Limb (tissue), 2 donors: ENCODE measurements at regions not wholly inside any gene's neighbourhood (a gene's known extent, or its start where the extent isn't known, plus 50 kb on each side); places are given as distances from the start of the nearest gene placed in this dataset.
"Not testable (repeated sequence)": the region's sequence is repeated elsewhere in the genome, so short reads cannot be mapped to it uniquely, and the experiment has no call there.

Source experiments
- DNase-seq, 2 donors: peaks; one replicate each; pipeline ENCODE4 v3.0.0-alpha.2; 2016; ENCODE audit errors: extremely low spot score in 2 of 2

DNA sequence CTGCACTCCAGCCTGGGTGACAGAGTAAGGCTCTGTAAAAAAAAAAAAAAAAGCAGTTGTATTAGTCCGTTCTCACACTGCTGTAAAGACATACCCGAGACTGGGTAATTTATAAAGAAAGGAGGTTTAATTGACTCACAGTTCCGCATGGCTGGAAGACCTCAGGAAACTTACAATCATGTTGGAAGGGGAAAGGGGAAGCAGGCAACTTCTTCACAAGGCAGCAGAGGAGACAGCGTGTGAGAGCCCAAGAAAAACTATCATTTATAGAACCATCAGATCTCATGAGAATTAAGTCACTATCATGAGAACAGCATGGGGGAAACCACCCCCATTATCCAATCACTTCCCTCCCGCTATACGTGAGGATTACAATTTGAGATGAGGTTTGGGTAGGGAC, 151.7 kb upstream of the NR5A2 start:
- DNase-seq: no peak

DNA sequence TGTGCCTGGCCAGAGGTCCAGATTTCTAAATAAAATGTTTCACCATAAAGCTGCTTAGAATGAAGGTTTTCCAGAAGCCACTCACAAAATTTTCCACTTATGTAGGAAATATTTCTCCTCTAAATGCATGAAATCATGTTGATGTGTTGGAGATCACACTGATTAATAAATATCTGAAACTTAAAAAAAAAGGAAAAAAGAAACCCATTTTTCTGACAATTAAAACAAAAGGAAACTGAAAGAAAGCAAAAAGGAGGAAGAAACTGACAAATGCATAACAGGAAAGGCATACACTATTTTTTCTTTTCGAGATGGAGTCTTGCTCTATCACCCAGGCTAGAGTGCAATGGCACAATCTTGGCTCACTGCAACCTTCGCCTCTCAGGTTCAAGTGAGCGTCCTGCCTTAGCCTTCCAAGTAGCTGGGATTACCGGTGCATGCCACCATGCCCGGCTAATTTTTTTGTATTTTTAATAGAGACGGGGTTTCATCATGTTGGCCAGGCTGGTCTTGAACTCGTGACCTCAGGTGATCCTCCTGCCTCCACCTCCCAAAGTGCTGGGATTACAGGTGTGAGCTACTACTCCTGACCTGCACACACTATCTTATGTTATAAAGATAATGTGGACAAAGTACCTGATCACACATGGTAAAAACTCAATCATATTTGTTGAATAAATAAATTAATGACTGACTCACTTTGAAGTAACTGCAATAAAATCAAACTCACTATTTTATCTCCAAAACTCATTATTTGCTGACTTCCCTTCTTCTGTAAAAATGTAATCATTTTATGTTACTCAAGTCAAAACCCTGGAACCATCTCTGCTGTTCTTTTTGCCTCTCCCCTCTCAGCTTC, 149.8 kb upstream of the NR5A2 start:
- no peak for DNase-seq

DNA sequence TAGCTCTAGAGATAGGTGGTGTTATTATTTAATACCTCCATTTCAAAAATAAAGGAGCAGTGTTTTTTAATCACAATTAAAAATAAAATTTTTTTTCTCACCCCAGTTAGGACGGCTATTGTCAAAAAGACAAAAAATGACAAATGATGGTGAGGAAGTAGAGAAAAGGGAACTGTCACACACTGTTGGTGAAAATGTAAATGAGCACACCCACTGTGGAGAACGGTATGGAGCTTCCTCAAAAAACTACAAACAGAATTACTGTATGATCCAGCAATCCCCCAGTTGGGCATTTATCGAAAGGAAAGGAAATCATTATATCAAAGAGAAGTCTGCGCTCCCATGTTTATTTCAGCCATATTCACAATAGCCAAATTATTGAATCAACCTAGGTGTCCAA, 148.7 kb upstream of the NR5A2 start:
- no peak for DNase-seq

DNA sequence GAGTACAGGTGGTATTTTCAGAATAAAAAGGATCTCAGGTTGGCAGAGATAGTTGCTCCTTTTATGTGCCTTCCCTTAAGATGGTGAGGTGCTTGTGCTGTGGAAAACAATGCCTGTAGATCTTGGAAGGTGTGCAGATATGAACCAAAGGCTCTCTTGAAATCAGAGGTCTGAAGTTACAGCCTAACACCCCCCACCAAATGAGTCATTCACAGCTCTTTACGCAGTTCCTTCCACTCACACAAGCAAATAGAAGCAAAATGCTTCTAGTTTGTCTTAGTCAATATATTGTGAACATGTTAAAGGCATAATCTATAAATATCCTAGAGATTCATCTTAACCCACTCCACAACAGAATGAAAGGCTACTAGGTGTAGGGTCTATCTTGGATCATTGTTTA, 128.9 kb upstream of the NR5A2 start:
- no peak for DNase-seq

DNA sequence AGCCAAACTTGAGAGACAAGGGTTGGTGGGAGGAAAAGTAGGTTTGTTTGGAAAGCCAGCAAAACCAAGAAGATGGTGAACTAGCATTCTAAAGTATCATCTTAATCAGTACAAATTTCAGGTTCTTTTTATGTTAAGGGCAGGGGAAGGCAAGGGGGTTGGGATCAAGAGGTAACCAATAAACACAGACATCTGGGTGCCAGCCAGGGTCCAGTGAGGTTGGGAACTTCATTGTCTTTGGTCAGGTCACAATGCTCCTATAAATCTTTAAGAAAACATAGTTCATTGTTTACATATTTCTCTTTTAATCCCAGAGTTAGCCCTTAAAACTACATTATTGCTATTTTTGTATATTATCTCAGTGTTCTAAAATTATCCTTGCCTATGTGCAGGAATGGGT, 126.2 kb upstream of the NR5A2 start:
- no peak for DNase-seq

DNA sequence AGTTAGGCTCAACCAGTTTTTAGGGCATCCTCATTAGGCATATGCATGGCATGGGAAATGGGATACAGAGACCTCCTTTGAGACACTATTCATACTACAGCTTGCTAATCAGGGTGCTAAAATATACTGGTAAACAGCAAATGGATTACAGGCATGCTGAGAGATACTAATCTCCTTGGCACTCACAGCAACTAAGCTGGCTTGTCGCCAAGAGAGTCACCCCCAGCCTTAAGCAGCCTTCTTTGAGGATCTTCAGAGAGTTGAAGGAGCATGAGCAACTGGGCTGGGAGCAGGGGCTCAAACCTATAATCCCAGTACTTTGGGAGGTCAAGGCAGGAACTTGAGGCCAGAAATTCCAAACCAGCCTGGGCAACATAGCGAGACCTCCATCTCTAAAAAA, 120.1 kb upstream of the NR5A2 start:
- no peak for DNase-seq

DNA sequence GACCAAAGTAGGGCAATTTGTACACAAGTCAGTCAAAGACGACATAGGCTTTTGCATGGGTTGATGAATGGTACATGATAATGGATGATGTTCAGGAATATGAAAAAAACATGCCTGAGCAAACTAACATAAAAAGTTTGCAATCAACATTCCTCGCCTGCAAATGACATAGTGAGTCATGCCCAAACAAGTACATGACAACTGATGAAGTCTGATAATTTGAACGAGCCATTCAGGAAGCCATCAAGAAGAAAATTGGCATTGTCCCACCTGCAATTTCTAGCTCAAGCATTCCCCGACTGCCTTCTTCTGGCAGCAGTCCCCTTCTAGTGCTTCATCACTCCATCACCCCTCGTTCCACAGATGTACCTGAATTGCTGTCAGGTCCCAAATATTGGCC, 118.4 kb upstream of the NR5A2 start:
- no peak for DNase-seq

DNA sequence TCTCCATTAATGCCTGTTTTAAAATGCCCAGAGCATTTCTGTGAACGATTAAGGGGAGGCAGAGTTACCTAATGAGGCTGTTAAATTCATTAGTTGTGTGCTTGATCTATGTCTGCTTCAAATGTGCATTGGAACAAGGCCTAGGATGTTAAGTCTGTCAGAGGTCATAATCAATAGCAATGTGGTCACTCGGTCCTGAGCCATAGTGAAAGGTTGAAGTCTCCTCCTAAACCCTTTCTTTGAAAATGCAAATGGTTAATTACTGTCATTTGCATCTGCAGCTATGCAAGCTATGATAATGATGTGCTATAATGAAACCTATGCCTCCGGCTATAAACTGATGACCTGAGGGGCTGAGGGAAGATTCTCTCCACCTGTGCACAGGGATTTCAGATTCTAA, 114.2 kb upstream of the NR5A2 start:
- no peak for DNase-seq

DNA sequence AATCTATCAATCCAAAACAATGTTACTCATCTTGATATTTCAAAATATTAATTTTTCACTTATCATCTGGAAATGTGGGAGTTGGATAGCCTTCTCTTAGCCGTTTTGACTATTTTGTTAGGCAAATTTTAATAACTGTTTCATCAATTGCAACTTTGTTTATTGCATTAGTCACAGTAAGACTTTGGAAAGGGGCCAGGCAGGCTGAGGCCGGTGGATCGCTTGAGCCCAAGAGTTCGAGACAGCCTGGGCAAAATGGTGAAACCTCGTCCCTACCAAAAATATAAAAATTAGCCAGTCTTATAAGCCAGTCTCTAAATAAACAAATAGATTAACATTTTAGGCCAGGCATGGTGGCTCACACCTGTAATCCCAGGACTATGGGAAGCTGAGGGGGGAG, 113.0 kb upstream of the NR5A2 start:
- DNase-seq: no peak

DNA sequence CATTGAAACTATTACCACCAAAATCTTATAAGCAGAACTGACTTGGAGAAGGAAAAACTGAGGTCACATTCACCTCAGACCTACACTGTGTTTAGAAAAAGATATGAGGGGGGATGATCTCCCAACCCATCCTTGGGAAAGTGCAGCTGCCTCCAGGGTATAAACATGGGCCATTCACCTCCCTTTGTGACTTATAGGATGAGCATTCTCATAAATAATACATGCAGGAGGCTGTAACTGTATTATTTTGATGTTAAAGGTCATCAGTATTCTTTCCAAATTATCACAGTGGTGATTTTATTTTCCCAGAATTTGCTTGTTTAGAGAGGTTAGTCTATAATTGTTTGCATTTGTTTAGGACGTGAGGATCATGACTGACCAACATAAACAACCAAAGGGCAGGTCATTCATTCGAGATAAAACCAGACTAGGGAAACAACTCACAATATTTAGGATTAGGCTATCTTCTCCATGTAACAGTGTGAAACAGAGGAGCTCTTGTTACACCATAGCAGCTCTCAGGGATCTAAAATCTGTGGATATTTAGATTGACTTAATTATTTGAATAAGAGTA, 109.2 kb upstream of the NR5A2 start:
- no peak for DNase-seq

DNA sequence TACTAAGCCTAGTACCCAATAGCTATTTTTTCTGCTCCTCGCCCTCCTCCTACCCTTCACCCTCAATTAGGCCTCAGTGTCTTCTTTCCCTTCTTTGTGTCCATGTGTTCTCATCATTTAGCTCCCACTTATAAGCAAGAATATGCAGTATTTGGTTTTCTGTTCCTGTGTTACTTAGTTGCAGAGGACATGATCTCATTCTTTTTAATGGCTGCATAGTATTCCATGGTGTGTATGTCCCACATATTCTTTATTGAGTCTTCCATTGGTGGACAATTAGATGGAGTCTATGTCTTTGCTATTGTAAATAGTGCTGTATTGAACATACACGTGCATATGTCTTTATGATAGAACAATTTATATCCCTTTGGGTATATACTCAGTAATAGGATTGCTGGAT, 106.9 kb upstream of the NR5A2 start:
- no peak for DNase-seq

DNA sequence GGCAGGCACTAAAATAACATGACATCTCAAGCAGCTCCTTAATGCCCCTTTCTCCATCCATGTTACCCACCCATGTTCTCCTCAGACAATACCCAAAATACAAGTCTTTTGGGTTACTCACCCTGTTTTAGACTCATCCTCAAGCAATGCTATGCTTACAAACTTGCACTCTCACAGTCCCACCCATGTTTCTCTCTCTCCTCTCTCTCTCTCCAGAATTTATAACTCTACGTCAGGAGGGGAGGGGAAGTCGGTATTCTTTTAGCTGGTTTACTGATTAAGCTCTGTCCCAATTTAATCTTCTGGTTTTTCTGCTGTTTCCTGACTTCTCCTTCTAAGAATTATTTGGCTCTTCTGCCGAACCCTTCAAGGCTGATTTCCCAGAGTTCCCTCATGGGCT, 98.0 kb upstream of the NR5A2 start:
- DNase-seq: no peak

DNA sequence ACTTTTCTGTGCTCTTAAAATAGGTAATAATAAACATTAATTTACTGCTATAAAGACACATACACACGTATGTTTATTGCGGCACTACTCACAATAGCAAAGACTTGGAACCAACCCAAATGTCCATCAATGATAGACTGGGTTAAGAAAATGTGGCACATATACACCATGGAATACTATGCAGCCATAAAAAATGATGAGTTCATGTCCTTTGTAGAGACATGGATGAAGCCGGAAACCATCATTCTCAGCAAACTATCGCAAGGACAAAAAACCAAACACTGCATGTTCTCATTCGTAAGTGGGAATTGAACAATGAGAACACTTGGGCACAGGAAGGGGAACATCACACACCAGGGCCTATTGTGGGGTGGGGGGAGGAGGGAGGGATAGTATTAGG, 97.4 kb upstream of the NR5A2 start:
- not testable (repeated sequence) for DNase-seq

DNA sequence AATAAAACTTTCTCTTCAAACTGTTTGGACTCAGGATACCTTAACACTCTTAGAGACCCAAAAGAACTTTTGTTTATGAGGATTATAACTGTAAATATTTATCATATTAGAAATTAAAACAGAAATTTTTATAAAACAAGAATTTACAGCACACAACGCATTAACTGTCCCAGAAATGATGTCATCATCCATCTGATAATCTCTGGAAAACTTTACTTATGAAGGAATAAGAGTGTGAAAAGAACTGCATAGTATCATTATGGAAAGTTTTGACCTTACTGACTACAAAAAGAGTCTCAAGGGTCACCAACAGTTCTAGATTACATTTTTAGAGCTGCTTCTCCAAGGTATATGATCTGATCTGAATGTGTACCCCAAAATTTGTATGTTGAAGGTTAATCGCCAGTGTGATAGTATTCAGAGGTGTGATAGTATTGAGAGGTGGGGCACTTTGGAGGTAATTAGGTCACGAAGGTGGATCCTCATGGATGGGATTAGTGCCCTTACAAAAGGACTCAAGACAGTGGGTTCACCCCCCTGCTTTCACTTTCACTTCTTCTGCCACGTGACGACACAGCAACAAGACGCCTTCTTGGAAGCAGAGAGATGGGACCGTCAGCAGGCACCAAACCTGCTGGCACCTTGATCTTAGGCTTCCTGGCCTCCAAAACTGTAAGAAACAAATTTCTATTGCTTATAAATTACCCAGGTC, 95.7 kb upstream of the NR5A2 start:
- DNase-seq: no peak

DNA sequence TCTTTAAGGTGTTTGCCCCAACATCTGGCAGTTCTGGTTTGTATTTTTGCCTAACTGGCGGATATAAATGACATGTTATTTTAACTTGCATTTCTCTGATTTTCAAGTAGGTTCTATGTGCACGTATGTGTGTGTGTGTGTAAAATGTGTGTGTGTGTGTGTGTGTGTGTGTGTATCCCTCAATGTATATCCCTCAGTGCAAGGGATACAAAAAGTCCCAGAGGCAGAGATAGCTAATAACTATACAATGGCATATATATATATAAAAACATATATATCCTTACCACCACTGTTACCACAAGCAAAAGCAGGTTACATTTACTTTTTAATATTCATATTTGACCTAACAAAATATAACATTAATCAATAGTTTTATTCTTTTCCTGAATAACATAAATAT, 95.0 kb upstream of the NR5A2 start:
- DNase-seq: no peak

DNA sequence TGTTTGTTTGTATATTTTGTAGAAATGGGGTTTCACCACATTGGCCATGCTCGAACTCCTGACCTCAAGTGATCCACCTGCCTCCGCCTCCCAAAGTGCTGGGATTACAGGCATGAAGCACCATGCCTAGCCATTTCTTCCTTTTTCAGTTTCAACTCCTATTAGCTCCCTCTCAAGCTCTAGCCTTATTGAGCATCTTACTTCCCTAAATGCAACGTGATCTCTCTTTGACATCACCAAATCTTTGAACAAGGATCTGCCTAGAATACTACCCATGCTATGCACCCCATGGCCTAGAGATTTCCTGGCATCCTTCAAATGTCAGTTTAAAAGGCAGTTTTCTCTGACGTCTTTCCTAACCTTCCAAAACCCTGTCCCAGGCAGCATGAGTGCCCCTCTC, 91.1 kb upstream of the NR5A2 start:
- no peak for DNase-seq

DNA sequence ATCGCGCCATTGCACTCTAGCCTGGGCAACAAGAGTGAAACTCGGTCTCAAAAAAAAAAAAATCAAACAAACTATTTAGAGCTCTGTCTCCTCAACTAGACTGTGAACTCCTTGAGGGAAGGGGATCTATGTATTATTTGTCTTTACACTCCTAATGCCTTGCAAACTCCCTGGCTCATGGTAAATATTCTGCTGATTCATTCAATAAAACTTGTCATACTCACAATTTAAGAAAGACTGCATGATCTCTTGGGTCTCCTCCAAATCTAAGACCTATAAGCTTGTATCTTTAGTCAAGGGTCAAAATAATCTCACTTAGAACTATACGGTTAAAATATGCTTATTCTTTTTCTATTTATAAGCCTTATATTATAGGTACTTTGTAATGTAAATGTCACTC, 90.3 kb upstream of the NR5A2 start:
- DNase-seq: no peak

DNA sequence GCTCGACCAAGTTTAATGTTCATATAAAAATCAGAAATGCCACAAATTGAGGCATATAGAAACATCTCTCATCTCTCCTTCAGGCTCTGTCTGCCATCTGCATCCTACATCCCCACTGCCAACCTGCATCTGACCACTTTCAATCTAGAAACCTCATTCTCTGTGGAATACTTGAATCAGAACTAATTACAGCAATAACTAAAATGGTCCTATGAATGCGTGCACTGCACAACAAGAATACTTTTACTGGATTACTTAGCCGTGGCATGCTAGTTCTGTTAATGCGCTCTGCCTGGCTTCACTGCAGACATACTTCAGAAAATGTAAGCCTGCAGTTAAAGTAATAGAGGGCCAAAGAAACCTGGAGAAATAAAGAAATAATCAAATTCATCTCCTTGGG, 89.8 kb upstream of the NR5A2 start:
- DNase-seq: no peak

DNA sequence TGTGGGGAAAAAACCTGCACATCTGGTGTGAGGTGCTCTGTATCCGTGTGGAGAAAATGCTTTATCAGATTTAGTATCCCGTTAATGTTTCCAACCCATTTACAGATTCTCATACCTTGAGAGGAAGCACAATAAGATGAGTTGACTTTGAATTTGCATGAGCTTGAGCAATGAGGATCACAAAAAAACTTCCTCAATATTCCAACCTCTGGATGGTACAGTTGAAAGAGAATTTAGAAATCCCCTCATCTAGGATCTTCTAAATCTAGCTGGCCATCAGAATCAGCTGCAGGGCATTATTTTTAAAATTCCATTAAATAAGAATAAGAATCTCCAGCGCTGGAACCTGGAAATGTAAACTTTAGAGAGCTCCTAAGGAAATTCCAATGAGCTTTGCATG, 82.5 kb upstream of the NR5A2 start:
- DNase-seq: no peak

DNA sequence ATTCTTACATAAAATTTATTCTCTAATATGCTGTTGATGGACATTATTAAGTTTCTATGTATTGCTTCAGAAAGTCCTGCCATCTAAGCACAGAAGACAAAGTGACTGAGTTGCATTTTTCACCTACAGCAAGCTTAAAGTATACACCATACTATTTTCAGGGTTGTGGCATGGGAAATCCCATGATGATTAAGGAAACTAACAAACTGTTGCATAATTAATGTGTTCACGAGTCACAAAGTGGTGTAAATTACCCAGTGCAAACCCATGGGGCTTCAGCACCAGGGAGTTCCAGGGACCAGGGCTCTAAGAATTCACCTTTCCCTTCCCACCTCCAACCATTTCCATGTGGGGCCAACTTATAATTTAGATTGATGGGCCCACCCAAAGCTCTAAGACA, 81.9 kb upstream of the NR5A2 start:
- DNase-seq: no peak

DNA sequence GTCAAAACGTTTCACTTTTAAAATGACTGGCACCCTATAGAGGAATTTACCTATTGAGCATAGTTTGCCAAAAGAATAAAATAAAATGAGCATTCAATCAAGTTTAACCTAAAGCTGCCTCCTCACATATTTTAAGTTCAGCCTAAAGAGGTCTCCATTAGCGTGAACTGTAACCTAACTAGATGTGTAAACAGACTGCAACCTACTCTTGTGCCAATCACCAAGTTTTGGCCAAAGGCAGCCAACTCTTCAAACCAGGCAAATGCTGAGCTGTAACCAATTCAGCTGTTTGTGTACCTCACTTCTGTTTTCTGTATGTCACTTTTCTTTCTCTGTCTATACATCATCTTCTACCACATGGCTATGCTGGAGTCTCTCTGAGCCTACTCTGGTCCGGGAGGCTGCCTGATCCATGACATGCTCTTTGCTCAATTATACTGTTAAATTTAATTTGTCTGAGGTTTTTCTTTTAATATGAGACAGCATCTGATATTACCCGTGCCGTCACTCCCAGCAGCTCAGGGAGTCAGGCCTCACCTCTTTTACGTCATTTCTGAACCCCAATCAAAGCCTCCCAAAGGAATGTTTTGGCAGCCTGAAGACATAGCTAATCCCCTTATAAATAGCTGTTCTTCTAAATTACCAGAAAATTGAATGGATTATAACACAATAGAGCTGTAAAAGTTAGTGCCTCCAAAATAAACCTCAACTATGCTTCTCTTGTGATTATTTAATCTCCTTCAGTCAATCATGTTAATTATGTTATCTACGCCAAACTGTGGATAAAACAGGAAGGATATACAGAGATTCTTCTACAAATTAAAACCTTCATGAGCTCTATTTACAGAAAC, 81.0 kb upstream of the NR5A2 start:
- DNase-seq: no peak
